ENCODE measurements at regions not wholly inside any gene's neighbourhood (a gene's known extent, or its start where the extent isn't known, plus 50 kb on each side); places are given as distances from the start of the nearest gene placed in this dataset.

DNA sequence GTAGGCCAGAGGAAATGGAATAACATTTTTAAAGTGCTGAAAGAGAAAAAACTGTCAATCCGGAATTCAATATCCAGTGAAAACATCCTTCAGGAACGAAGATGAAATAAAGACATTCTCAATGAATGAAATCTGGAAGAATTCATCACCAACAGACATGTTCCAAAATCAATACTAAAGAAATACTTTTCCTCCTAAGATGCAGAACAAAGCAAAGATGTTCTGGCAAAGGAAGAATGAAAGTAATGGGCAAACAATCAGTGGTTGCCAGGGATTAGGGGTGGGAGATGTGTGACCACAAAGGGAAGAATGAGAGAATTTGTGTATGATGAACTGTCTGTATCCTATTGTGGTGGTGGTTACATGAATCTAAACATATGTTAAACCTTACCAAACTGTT, 52.8 kb upstream of the EEPD1 start:
- DNase-seq (ENCODE audit: low spot score): no peak

- no peak for DNase-seq (ENCODE audit: low spot score)
These were observed 52.4 kb upstream of the EEPD1 start for GRCh38 chr7:36100634-36101033.

Data from globus pallidus (tissue), 1 donor.